Tibial artery (tissue), 4 donors: ENCODE measurements at regions not wholly inside any gene's neighbourhood (a gene's known extent, or its start where the extent isn't known, plus 50 kb on each side); places are given as distances from the start of the nearest gene placed in this dataset.

ENCODE experiments used
- DNase-seq, 2 donors: peaks; one replicate each; pipeline ENCODE4 v3.0.0-alpha.2; 2019
- H3K27ac ChIP-seq, 2 donors: fragments of 200-600 bp; sonication (generic) in 1 of 2; 1 replicate in 1 of 2; 2 replicates in 1 of 2; pipeline ENCODE4 v1.5.1; 2018 to 2019; ENCODE audit warnings: mild to moderate bottlenecking in 1 of 2
- H3K27me3 ChIP-seq, 2 donors: fragments of 200-600 bp; sonication (generic) in 1 of 2; one replicate each; pipeline versions ENCODE4 v1.5.1 to v1.6.0; 2016 to 2019
- H3K36me3 ChIP-seq, 3 donors: fragments of 200-600 bp; sonication (generic) in 2 of 3; one replicate each; pipeline ENCODE4 v1.5.1; 2016 to 2019; ENCODE audit warnings: mild to moderate bottlenecking in 2 of 3
- H3K4me1 ChIP-seq, 4 donors: fragments of 200-600 bp; sonication (generic) in 2 of 4; 1 replicate in 3 of 4; 2 replicates in 1 of 4; pipeline ENCODE4 v1.5.1; 2016 to 2019
- H3K4me3 ChIP-seq, 2 donors: fragments of 200-600 bp; sonication (generic) in 1 of 2; 1 replicate in 1 of 2; 2 replicates in 1 of 2; pipeline ENCODE4 v1.5.1; 2018 to 2019; ENCODE audit warnings: mild to moderate bottlenecking in 2 of 2
- H3K9me3 ChIP-seq, 3 donors: fragments of 200-600 bp; sonication (generic) in 1 of 3; one replicate each; pipeline ENCODE4 v1.5.1; 2016 to 2019
- intact Hi-C: fragments of 100-400 bp; cut with DNase I; formaldehyde crosslinking; loops from one replicate; pipeline ENCODE4 v1.15.0; 2023; ENCODE audit warnings: low total_unique reads
- TF ChIP-seq, protein P1 (sequence below), 2 experiments: fragments of 200-600 bp in 1 of 2; fragments of 450-650 bp in 1 of 2; IDR thresholded peaks; one replicate each; pipeline ENCODE4 v1.5.1; 2017 to 2019; ENCODE audit warnings: antibody characterized with exemption in 2 of 2, mild to moderate bottlenecking in 1 of 2, moderate library complexity in 1 of 2

DNA sequence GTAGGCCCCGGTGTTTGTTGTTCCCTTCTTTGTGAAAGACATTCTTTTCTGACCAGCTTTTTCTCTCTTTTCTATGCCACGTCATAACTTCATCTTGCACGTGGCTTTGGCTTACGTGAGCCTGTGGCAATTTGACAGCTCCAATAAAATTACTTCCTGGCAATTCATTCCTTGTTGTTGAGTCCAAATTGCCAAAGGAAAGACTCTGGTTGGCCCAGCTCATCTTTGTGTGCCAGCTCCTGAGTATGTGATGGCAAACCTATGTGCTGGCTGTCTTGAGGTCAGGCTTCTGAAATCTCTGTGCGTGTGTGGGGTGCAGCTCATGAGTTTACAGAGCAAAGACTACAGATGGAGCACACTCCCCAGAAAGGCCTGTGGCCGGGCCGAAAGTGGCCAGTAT lies 272.5 kb upstream of the SGK1 start:
- H3K36me3 ChIP-seq, result no peaks in the 10 kb centered on the region
- no peaks in the 10 kb centered on the region for H3K9me3 ChIP-seq
- DNase-seq, result no peak
- H3K27me3 ChIP-seq, result no peaks in the 10 kb centered on the region
- H3K4me1 ChIP-seq, result no peaks in the 10 kb centered on the region
- H3K27ac ChIP-seq, result no peak overlapping the region
- H3K4me3 ChIP-seq, result no peak overlapping the region
- TF ChIP-seq, protein P1, sequence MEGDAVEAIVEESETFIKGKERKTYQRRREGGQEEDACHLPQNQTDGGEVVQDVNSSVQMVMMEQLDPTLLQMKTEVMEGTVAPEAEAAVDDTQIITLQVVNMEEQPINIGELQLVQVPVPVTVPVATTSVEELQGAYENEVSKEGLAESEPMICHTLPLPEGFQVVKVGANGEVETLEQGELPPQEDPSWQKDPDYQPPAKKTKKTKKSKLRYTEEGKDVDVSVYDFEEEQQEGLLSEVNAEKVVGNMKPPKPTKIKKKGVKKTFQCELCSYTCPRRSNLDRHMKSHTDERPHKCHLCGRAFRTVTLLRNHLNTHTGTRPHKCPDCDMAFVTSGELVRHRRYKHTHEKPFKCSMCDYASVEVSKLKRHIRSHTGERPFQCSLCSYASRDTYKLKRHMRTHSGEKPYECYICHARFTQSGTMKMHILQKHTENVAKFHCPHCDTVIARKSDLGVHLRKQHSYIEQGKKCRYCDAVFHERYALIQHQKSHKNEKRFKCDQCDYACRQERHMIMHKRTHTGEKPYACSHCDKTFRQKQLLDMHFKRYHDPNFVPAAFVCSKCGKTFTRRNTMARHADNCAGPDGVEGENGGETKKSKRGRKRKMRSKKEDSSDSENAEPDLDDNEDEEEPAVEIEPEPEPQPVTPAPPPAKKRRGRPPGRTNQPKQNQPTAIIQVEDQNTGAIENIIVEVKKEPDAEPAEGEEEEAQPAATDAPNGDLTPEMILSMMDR (IDR thresholded peaks at IDR 0.05), result no peak
- intact Hi-C loops, result no loop called here

DNA sequence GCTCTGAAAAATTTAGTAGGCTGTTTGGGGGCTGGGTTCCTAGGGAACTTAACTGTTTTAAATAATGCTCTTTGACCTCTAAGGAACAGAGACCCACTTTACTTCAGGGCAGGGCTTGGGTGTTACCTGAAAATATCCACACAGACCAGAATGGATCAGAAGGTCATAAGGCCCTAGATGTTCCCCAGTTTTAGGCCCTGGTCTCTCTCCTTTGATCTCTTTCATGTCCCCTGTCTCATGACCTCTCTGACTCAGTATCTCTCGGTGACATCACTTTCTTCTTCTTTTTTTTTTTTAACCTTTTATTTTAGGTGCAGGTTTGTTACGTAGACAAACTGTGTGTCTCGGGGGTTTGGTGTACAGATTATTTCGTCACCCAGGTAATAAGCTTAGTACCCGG lies 272.1 kb upstream of the SGK1 start:
- TF ChIP-seq, protein P1 (IDR thresholded peaks at IDR 0.05), result no peak
- intact Hi-C loops, result no loop called here
- H3K36me3 ChIP-seq, result no peaks in the 10 kb centered on the region
- no peak overlapping the region for H3K27ac ChIP-seq
- no peaks in the 10 kb centered on the region for H3K4me1 ChIP-seq
- no peaks in the 10 kb centered on the region for H3K9me3 ChIP-seq
- DNase-seq, result no peak
- H3K4me3 ChIP-seq, result no peak overlapping the region
- no peaks in the 10 kb centered on the region for H3K27me3 ChIP-seq

DNA sequence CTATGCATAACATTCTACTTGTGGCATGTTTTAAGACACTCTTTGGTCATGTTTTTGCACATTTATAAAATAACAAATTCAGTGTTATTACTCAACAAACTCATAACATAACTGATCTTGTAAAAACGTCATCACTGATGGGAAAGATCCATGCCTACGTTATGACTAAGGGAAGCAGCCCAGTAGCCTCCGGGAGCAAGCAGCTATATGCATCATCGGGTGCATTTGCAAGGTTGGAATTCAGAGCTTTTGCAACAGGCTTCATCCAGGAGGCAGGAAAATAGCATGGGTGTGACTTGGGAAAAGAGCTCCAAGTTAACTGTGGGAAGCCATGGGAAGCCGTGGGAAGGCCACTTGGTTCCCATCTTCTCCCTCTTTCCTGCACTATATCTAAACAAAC lies 271.6 kb upstream of the SGK1 start:
- TF ChIP-seq, protein P1 (IDR thresholded peaks at IDR 0.05), result no peak
- H3K9me3 ChIP-seq, result no peaks in the 10 kb centered on the region
- intact Hi-C loops, result no loop called here
- no peaks in the 10 kb centered on the region for H3K27me3 ChIP-seq
- no peak overlapping the region for H3K27ac ChIP-seq
- H3K4me3 ChIP-seq, result no peak overlapping the region
- DNase-seq, result no peak
- no peaks in the 10 kb centered on the region for H3K36me3 ChIP-seq
- no peaks in the 10 kb centered on the region for H3K4me1 ChIP-seq

DNA sequence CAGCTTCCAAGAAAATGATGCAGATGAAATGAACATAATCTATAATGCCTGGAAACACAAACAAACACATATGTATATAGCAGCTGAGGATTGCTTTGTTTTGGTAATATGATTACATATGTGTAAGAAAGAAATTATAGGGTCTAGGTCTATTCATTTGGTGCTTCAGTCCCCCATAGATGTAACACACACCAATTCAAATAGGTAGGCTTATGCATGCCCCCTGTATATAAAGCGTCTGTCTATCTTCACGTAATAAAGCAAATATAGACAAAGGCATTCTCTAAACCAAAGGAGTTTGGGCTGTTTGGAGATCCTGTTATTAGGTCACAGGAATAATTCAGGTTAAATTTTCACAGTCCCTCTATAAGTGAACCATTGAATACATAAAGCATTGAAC lies 270.4 kb upstream of the SGK1 start:
- intact Hi-C loops, result no loop called here
- H3K9me3 ChIP-seq, result no peaks in the 10 kb centered on the region
- no peaks in the 10 kb centered on the region for H3K4me1 ChIP-seq
- no peaks in the 10 kb centered on the region for H3K27me3 ChIP-seq
- H3K4me3 ChIP-seq, result no peak overlapping the region
- no peak overlapping the region for H3K27ac ChIP-seq
- no peaks in the 10 kb centered on the region for H3K36me3 ChIP-seq
- no peak for DNase-seq
- TF ChIP-seq, protein P1 (IDR thresholded peaks at IDR 0.05), result no peak

DNA sequence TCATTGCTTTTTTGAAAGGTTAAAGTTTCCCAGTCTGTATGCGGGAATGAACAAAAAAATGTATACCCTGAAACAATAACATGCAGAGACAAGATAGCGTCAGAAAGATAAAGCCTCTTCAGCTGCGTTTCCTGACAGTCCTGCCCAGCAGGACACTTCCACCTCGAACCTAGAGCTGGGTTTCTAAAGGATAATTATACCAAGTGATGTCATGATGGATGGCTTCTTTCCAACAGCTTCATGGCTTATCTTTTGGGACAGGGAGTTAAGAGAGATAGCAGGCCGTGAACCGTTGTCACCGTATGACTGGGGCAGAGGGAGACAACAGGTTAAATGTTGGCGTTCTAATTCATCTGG lies 267.6 kb upstream of the SGK1 start:
- DNase-seq, result no peak

More for the DNA sequence above, 267.6 kb upstream of the SGK1 start:
- Histone ChIP-seq H3K4me3 (no peak overlapping the region), H3K36me3 (no peaks in the 10 kb centered on the region), H3K4me1 (no peaks in the 10 kb centered on the region), H3K9me3 (no peaks in the 10 kb centered on the region), H3K27ac (no peak overlapping the region), H3K27me3 (no peaks in the 10 kb centered on the region)
- intact Hi-C loops, result no loop called here
- TF ChIP-seq, protein P1 (IDR thresholded peaks at IDR 0.05), result no peak
